ENCODE measurements at regions not wholly inside any gene's neighbourhood (a gene's known extent, or its start where the extent isn't known, plus 50 kb on each side); places are given as distances from the start of the nearest gene placed in this dataset.
"Not testable (repeated sequence)": the region's sequence is repeated elsewhere in the genome, so short reads cannot be mapped to it uniquely, and the experiment has no call there.

GRCh38 chr2:194462883-194463282 is 1194.1 kb upstream of the SLC39A10 start:
- TF ChIP-seq CTCF (conservative IDR thresholded peaks at IDR 0.05; ENCODE audit: low read depth, low read length); EZH2 (IDR thresholded peaks at IDR 0.05; ENCODE audit: borderline replicate concordance, low read depth, low read length, poor library complexity, severe bottlenecking): not testable (repeated sequence)
